ENCODE measurements at regions not wholly inside any gene's neighbourhood (a gene's known extent, or its start where the extent isn't known, plus 50 kb on each side); places are given as distances from the start of the nearest gene placed in this dataset.

DNA sequence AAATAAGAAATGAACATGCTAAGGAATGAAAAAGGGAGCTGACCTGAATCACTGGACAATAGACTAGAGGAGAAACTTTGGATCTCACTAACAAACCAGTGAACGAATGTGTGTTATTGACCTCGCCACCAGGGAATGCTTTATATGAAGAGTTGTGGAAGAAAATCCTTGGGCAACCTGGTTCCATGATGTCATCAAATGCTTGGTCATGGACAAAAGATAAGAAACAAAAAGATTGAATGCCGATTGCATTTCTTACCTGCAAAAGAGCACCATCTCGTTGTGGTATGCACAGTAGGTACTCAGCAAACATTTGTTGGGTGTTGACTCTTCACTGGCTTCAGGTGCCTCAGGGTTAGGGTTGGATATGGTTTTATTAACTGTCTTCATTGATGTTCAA, 165.2 kb upstream of the TSHZ2 start:
- no peak overlapping the region for H3K27ac ChIP-seq
- TF ChIP-seq, protein P1, sequence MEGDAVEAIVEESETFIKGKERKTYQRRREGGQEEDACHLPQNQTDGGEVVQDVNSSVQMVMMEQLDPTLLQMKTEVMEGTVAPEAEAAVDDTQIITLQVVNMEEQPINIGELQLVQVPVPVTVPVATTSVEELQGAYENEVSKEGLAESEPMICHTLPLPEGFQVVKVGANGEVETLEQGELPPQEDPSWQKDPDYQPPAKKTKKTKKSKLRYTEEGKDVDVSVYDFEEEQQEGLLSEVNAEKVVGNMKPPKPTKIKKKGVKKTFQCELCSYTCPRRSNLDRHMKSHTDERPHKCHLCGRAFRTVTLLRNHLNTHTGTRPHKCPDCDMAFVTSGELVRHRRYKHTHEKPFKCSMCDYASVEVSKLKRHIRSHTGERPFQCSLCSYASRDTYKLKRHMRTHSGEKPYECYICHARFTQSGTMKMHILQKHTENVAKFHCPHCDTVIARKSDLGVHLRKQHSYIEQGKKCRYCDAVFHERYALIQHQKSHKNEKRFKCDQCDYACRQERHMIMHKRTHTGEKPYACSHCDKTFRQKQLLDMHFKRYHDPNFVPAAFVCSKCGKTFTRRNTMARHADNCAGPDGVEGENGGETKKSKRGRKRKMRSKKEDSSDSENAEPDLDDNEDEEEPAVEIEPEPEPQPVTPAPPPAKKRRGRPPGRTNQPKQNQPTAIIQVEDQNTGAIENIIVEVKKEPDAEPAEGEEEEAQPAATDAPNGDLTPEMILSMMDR (conservative IDR thresholded peaks at IDR 0.05) = no peak

GRCh38 chr20:52805843-52806242, 166.3 kb upstream of the TSHZ2 start:
- TF ChIP-seq, protein P1 (conservative IDR thresholded peaks at IDR 0.05) = no peak
- H3K27ac ChIP-seq = peak overlapping the region; percentile 32; the same call in 1 of the 2 replicates

DNA sequence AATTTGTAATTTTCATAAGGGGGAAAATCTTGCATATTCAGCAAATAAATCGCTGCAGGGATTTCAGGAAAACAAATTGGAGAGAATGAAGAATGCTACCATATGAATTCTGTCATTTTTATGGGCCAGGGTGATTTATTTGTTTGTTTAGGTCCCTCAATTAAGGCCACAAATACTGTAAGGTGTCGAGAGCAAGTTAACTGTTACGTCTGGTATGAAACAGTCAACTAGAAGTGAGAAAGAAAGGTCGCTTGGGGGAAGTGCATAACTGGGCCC, 166.9 kb upstream of the TSHZ2 start:
- H3K27ac ChIP-seq = peak overlapping the region; percentile 32; the same call in 1 of the 2 replicates
- TF ChIP-seq, protein P1 (conservative IDR thresholded peaks at IDR 0.05) = no peak

DNA sequence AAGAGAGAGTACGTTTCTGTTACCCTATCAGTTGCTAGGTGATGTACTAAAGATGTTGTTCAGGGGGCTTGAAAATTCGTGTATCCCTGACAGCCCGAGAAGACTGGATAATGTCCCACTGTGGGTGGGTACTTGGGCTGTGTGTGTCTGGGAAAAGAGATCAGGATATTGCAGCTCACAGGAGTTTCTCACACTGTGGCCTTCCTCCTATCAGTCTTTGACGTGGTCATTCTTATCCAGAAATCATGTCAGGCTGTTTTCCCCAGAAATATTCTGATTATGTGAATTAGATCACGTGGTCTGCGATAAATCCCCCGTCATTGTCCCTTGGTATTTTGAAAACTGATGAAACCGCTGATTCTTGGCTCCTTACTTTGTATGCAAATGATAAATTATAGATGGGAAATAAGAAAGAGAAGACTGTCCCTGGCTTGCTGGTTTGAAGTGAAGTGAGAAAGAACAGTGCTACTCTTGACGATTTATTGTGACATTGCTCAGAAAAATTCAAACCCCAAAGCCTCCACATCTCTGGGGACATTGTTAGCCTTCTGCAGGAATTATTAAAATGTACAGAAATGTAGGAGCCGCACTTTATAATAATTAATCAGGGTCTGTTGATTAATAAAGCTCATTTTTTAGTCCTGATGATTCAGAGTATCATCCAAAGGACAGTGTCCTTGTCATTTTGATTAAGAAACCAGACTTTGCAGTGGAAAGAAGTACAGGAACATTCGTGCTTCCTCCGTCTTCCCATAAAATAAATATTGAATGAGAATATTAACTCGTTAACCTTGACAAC, 167.5 kb upstream of the TSHZ2 start:
- peak overlapping the region; percentile 32; the same call in 1 of the 2 replicates for H3K27ac ChIP-seq
- TF ChIP-seq, protein P1 (conservative IDR thresholded peaks at IDR 0.05) = no peak

- peak overlapping the region; percentile 61 for H3K27ac ChIP-seq
- TF ChIP-seq, protein P1 (conservative IDR thresholded peaks at IDR 0.05) = peak; percentile 16; the same call in 1 of the 2 replicates
These were observed 170.5 kb upstream of the TSHZ2 start for GRCh38 chr20:52801628-52802006.

- TF ChIP-seq, protein P1 (conservative IDR thresholded peaks at IDR 0.05) = no peak
- H3K27ac ChIP-seq = peak overlapping the region; percentile 61
These were observed 171.2 kb upstream of the TSHZ2 start for GRCh38 chr20:52800734-52801627.

- no peak overlapping the region for H3K27ac ChIP-seq
- TF ChIP-seq, protein P1 (conservative IDR thresholded peaks at IDR 0.05) = no peak
These were observed 173.0 kb upstream of the TSHZ2 start for GRCh38 chr20:52799130-52799529.

All from VCaP (cell line).